GM23248 (cell line): ENCODE measurements at regions not wholly inside any gene's neighbourhood (a gene's known extent, or its start where the extent isn't known, plus 50 kb on each side); places are given as distances from the start of the nearest gene placed in this dataset.
"Not testable (repeated sequence)": the region's sequence is repeated elsewhere in the genome, so short reads cannot be mapped to it uniquely, and the experiment has no call there.

Source experiments
- DNase-seq: peaks from one replicate; pipeline ENCODE4 v3.0.0-alpha.2; 2015
- H2AFZ ChIP-seq: fragments of 200-600 bp; sonication (generic); 2 replicates; pipeline ENCODE4 v1.6.1; 2016; ENCODE audit warnings: antibody characterized with exemption
- H3F3A ChIP-seq: fragments of 200-600 bp; sonication (generic); 2 replicates; pipeline ENCODE4 v1.6.1; 2016; ENCODE audit warnings: mild to moderate bottlenecking, antibody characterized with exemption, mixed run types; ENCODE audit not compliant: insufficient read depth
- H3K27ac ChIP-seq: fragments of 200-600 bp; sonication (generic); 2 replicates; pipeline ENCODE4 v1.5.1; 2016; ENCODE audit warnings: mild to moderate bottlenecking
- H3K27me3 ChIP-seq: fragments of 200-600 bp; sonication (generic); replicated peaks from 2 replicates; pipeline ENCODE4 v1.6.1; 2016; ENCODE audit warnings: mild to moderate bottlenecking; ENCODE audit not compliant: insufficient read depth
- H3K36me3 ChIP-seq: fragments of 200-600 bp; sonication (generic); 2 replicates; pipeline ENCODE4 v1.6.1; 2016; ENCODE audit warnings: low read depth, mild to moderate bottlenecking
- H3K4me1 ChIP-seq: fragments of 200-600 bp; sonication (generic); 2 replicates; pipeline ENCODE4 v1.6.1; 2016; ENCODE audit warnings: mild to moderate bottlenecking; ENCODE audit not compliant: insufficient read depth
- H3K4me2 ChIP-seq: fragments of 200-600 bp; sonication (generic); one replicate; pipeline ENCODE4 v1.6.1; 2016; ENCODE audit warnings: mild to moderate bottlenecking; ENCODE audit not compliant: unreplicated experiment
- H3K4me3 ChIP-seq: fragments of 200-600 bp; sonication (generic); 2 replicates; pipeline ENCODE4 v1.5.1; 2016; ENCODE audit warnings: mild to moderate bottlenecking
- H3K79me2 ChIP-seq: fragments of 200-600 bp; sonication (generic); 2 replicates; pipeline ENCODE4 v1.6.1; 2016; ENCODE audit warnings: mild to moderate bottlenecking; ENCODE audit not compliant: insufficient read depth
- H3K9ac ChIP-seq: fragments of 200-600 bp; sonication (generic); 2 replicates; pipeline ENCODE4 v1.6.1; 2016; ENCODE audit warnings: mild to moderate bottlenecking
- H3K9me2 ChIP-seq: fragments of 200-600 bp; sonication (generic); 2 replicates; pipeline ENCODE4 v1.6.1; 2016; ENCODE audit warnings: mixed run types, mild to moderate bottlenecking, moderate library complexity; ENCODE audit not compliant: insufficient read depth
- H3K9me3 ChIP-seq: fragments of 200-600 bp; sonication (generic); one replicate; pipeline ENCODE4 v1.6.1; 2017; ENCODE audit warnings: low read depth
- H4K20me1 ChIP-seq: fragments of 200-600 bp; sonication (generic); 2 replicates; pipeline ENCODE4 v1.6.0; 2016; ENCODE audit not compliant: insufficient read depth
- EZH2 ChIP-seq: fragments of 200-600 bp; sonication (generic); IDR thresholded peaks from 2 replicates; pipeline ENCODE4 v1.6.1; 2018; ENCODE audit warnings: antibody characterized with exemption, mild to moderate bottlenecking; ENCODE audit not compliant: insufficient read depth, poor library complexity, severe bottlenecking
- EZH2phosphoT487 ChIP-seq: fragments of 200-600 bp; sonication (generic); IDR thresholded peaks from 2 replicates; pipeline ENCODE4 v1.6.1; 2018; ENCODE audit warnings: antibody characterized with exemption, moderate library complexity, mild to moderate bottlenecking, low read depth; ENCODE audit not compliant: insufficient read depth
- WGBS, 2 experiments: methylation state at CpG; one replicate each; pipeline ENCODE4 v1.1.6; 2015 to 2017; ENCODE audit warnings: low lambda C conversion rate in 2 of 2, low coverage in 1 of 2; ENCODE audit errors: missing lambda C conversion rate in 2 of 2; 5-methylcytosine and 5-hydroxymethylcytosine counted together
- in situ Hi-C: fragments of 300-500 bp; cut with MboI; formaldehyde crosslinking; loops from 2 replicates; pipeline ENCODE4 v1.15.0; 2020

DNA sequence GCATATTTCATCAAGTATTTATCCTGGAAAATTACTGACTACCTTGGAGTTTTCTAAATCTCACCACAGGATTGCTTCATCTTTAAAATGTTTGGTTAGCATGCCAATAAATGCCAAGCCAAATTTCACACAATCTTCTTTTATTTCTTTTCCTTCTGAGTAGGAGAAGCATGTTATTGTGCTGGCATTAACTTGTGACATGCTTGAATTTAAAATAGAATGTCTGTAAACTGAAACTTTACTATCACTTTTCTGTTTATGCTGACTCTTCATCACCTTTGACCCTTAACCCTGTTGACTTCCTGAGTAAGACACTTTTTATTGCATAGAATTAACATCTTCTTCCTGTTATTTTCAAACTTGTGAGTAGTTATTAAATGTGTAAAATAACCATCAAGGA, 56.2 kb upstream of the LRRTM4 start:
- no peaks in the 10 kb centered on the region for H3K9me2 ChIP-seq
- H3K79me2 ChIP-seq = no peaks in the 10 kb centered on the region
- no peaks in the 10 kb centered on the region for H3K4me1 ChIP-seq
- no peak for TF ChIP-seq EZH2
- TF ChIP-seq EZH2phosphoT487 = no peak
- no peaks in the 10 kb centered on the region for H3K36me3 ChIP-seq
- no peak overlapping the region for H3K27ac ChIP-seq
- H3F3A ChIP-seq = no peaks in the 10 kb centered on the region
- no peak overlapping the region for H3K4me2 ChIP-seq
- in situ Hi-C loops = no loop called here
- no peaks in the 10 kb centered on the region for H3K9me3 ChIP-seq
- no peak for DNase-seq
- H3K27me3 ChIP-seq = no peaks in the 10 kb centered on the region
- no peak overlapping the region for H2AFZ ChIP-seq
- H4K20me1 ChIP-seq = no peaks in the 10 kb centered on the region
- no peak overlapping the region for H3K4me3 ChIP-seq
- H3K9ac ChIP-seq = no peak overlapping the region

DNA sequence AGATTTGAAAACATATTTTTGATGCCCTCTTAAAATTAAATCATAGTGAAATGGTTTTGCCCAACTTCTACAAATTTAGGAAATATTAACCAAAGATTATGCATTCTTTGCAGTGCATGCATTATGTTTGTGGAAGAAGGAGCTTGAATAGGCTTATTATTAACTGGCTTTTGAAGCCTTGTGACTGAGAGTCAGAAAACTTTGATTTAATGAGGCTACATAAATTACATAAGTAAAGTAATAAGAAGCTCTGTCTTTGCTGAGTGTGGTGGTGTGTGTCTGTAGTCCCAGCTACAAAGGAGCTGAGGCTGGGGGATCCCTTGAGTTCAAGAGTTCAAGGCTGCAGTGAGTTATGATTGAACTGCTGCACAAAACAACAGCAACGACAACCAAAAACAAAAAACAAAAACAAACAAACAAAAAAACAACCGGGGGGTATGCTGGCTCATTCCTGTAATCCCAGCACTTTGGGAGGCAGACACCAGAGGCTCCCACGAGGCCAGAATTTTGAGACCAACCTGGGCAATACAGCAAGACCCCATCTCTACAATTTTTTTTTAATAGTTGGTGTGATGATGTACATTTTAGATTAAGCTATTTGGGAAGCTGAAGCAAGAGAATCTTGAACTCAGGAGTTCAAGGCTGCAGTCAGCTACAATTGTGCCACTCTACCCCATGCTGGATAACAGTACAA, 57.0 kb upstream of the LRRTM4 start:
- H3K9me2 ChIP-seq = no peaks in the 10 kb centered on the region
- H2AFZ ChIP-seq = no peak overlapping the region
- no peaks in the 10 kb centered on the region for H3K4me1 ChIP-seq
- no peaks in the 10 kb centered on the region for H3K79me2 ChIP-seq
- no peaks in the 10 kb centered on the region for H3K27me3 ChIP-seq
- no peak overlapping the region for H3K27ac ChIP-seq
- no peaks in the 10 kb centered on the region for H4K20me1 ChIP-seq
- DNase-seq = no peak
- no peaks in the 10 kb centered on the region for H3K36me3 ChIP-seq
- H3F3A ChIP-seq = no peaks in the 10 kb centered on the region
- no peak overlapping the region for H3K4me3 ChIP-seq
- H3K9ac ChIP-seq = no peak overlapping the region
- WGBS, 2 experiments = 4 to 5% methylated on average over 3 of the region's 3 CpGs
- no peaks in the 10 kb centered on the region for H3K9me3 ChIP-seq
- TF ChIP-seq EZH2phosphoT487 (no peak), EZH2 (no peak)
- H3K4me2 ChIP-seq = no peak overlapping the region
- in situ Hi-C loops = no loop called here

GRCh38 chr2:77588438-77588837, 66.3 kb upstream of the LRRTM4 start:
- in situ Hi-C loops = no loop called here
- H3K27ac ChIP-seq = no peak overlapping the region
- H3K36me3 ChIP-seq = no peaks in the 10 kb centered on the region
- DNase-seq = no peak
- H3K27me3 ChIP-seq = no peaks in the 10 kb centered on the region
- no peak overlapping the region for H2AFZ ChIP-seq
- no peaks in the 10 kb centered on the region for H3F3A ChIP-seq
- TF ChIP-seq EZH2phosphoT487 = no peak
- no peak for TF ChIP-seq EZH2
- no peaks in the 10 kb centered on the region for H3K9me2 ChIP-seq
- H4K20me1 ChIP-seq = no peaks in the 10 kb centered on the region
- H3K79me2 ChIP-seq = no peaks in the 10 kb centered on the region
- H3K9ac ChIP-seq = no peak overlapping the region
- H3K4me3 ChIP-seq = no peak overlapping the region
- no peaks in the 10 kb centered on the region for H3K9me3 ChIP-seq
- H3K4me2 ChIP-seq = no peak overlapping the region
- H3K4me1 ChIP-seq = no peaks in the 10 kb centered on the region
- 45% methylated on average over 3 of the region's 3 CpGs for WGBS, 2 experiments

- H2AFZ ChIP-seq = no peak overlapping the region
- H3K27ac ChIP-seq = no peak overlapping the region
- no peak overlapping the region for H3K9ac ChIP-seq
- no peak overlapping the region for H3K4me2 ChIP-seq
- no peak for TF ChIP-seq EZH2phosphoT487
- no peak for TF ChIP-seq EZH2
- no peaks in the 10 kb centered on the region for H3K79me2 ChIP-seq
- no peaks in the 10 kb centered on the region for H3K9me3 ChIP-seq
- H3K4me1 ChIP-seq = no peaks in the 10 kb centered on the region
- H3K9me2 ChIP-seq = no peaks in the 10 kb centered on the region
- in situ Hi-C loops = no loop called here
- H3K36me3 ChIP-seq = no peaks in the 10 kb centered on the region
- no peaks in the 10 kb centered on the region for H4K20me1 ChIP-seq
- no peaks in the 10 kb centered on the region for H3F3A ChIP-seq
- H3K4me3 ChIP-seq = no peak overlapping the region
- WGBS, 2 experiments = 69 to 73% methylated on average over 29 of the region's 29 CpGs
- H3K27me3 ChIP-seq = no peaks in the 10 kb centered on the region
- DNase-seq = no peak
Observed at GRCh38 chr2:77590298-77590917, 68.2 kb upstream of the LRRTM4 start.

GRCh38 chr2:77592955-77593354, 70.8 kb upstream of the LRRTM4 start:
- H4K20me1 ChIP-seq, H3K27ac ChIP-seq, H2AFZ ChIP-seq, H3K4me3 ChIP-seq, in situ Hi-C loops, H3K9me3 ChIP-seq, H3K9me2 ChIP-seq, H3F3A ChIP-seq, H3K36me3 ChIP-seq, DNase-seq, H3K79me2 ChIP-seq, H3K27me3 ChIP-seq, H3K4me2 ChIP-seq, H3K9ac ChIP-seq, H3K4me1 ChIP-seq: not testable (repeated sequence)
- 72% methylated on average over 22 to 24 of the region's 24 CpGs for WGBS, 2 experiments
